CD4-positive, alpha-beta T cell (primary cell): ENCODE measurements at regions not wholly inside any gene's neighbourhood (a gene's known extent, or its start where the extent isn't known, plus 50 kb on each side); places are given as distances from the start of the nearest gene placed in this dataset.

Source experiments
- ATAC-seq: fragments of 200-7000 bp; cut with Tn5 transposase; one replicate; pipeline ENCODE4 v1.10.0; 2022; ENCODE audit warnings: mild to moderate bottlenecking; ENCODE audit not compliant: poor library complexity
- CTCF ChIA-PET: fragments of 350-600 bp; sonication (Branson Sonifier 250); formaldehyde crosslinking; loops from one replicate; lab custom pipeline; 2021; ENCODE audit warnings: antibody characterized with exemption, inconsistent platforms; lab: Charles Lee
- POLR2A ChIA-PET: fragments of 350-600 bp; sonication (Branson Sonifier 250); formaldehyde crosslinking; loops from one replicate; lab custom pipeline; 2021; ENCODE audit warnings: antibody characterized with exemption, inconsistent platforms; lab: Charles Lee
- DNase-seq, 14 experiments: peaks; one replicate each; pipeline ENCODE4 v3.0.0-alpha.2; 2013 to 2020; ENCODE audit warnings: mixed read lengths in 2 of 14
- H3K27ac ChIP-seq, 2 donors: one replicate each; pipeline versions ENCODE4 v1.5.1 to v1.7.0; 2013; ENCODE audit warnings: low read length in 2 of 2, low read depth in 1 of 2, mild to moderate bottlenecking in 1 of 2
- H3K27me3 ChIP-seq, 2 experiments: 1 replicate in 1 of 2; 2 replicates in 1 of 2; pipeline versions ENCODE4 v1.6.1 to v1.7.0; 2013; ENCODE audit warnings: low read length in 2 of 2, control low read depth in 1 of 2, mild to moderate bottlenecking in 1 of 2, moderate library complexity in 1 of 2; ENCODE audit not compliant: insufficient read depth in 2 of 2, control insufficient read depth in 1 of 2
- H3K36me3 ChIP-seq: one replicate; pipeline ENCODE4 v1.6.1; 2013; ENCODE audit warnings: low read length, control low read depth; ENCODE audit not compliant: insufficient read depth
- H3K4me1 ChIP-seq: one replicate; pipeline ENCODE4 v1.6.1; 2013; ENCODE audit warnings: low read length, control low read depth; ENCODE audit not compliant: insufficient read depth
- H3K4me3 ChIP-seq: one replicate; pipeline ENCODE4 v1.5.1; 2013; ENCODE audit warnings: mild to moderate bottlenecking, low read length, moderate library complexity
- H3K9me3 ChIP-seq, 2 experiments: 1 replicate in 1 of 2; 2 replicates in 1 of 2; pipeline versions ENCODE4 v1.6.1 to v1.7.0; 2013; ENCODE audit warnings: low read length in 2 of 2, mild to moderate bottlenecking in 2 of 2, control low read depth in 1 of 2, moderate library complexity in 1 of 2; ENCODE audit not compliant: control insufficient read depth in 1 of 2, insufficient read depth in 1 of 2
- H3K27ac Mint-ChIP-seq: one replicate; pipeline ENCODE4 v1.8.0; 2020; ENCODE audit warnings: mixed read lengths
- H3K27me3 Mint-ChIP-seq: one replicate; pipeline ENCODE4 v1.8.0; 2021; ENCODE audit warnings: mixed read lengths
- H3K36me3 Mint-ChIP-seq: one replicate; pipeline ENCODE4 v1.8.0; 2021; ENCODE audit warnings: low read depth, mixed read lengths
- H3K4me1 Mint-ChIP-seq: one replicate; pipeline ENCODE4 v1.8.0; 2021; ENCODE audit warnings: low read depth, mixed read lengths
- H3K4me3 Mint-ChIP-seq: one replicate; pipeline ENCODE4 v1.8.0; 2020; ENCODE audit warnings: mild to moderate bottlenecking, mixed read lengths
- H3K9me3 Mint-ChIP-seq: one replicate; pipeline ENCODE4 v1.8.0; 2020; ENCODE audit warnings: mixed read lengths
- intact Hi-C, 2 experiments: fragments of 100-400 bp; cut with DNase I in 1 of 2; cut with micrococcal nuclease in 1 of 2; formaldehyde crosslinking; loops; one replicate each; pipeline versions ENCODE4 v1.15.1 to v1.9.0; 2023 to 2025; cut with DNase I, micrococcal nuclease
- TF ChIP-seq, protein P1 (sequence below): fragments of 200-600 bp; IDR thresholded peaks from one replicate; pipeline ENCODE4 v1.8.0; 2022; ENCODE audit warnings: antibody characterized with exemption, mild to moderate bottlenecking

- Histone ChIP-seq H3K9me3 (peaks cover 0 to 4% of the 10 kb centered on the region in 2 experiments), H3K36me3 (no peaks in the 10 kb centered on the region), H3K4me1 (peaks cover 21% of the 10 kb centered on the region), H3K27ac (no peak overlapping the region), H3K4me3 (no peak overlapping the region), H3K27me3 (no peaks in the 10 kb centered on the region)
- Mint-ChIP-seq H3K4me3 (no peak overlapping the region), H3K27me3 (no peaks in the 10 kb centered on the region), H3K27ac (no peak overlapping the region), H3K4me1 (peaks cover 42% of the 10 kb centered on the region), H3K36me3 (no peaks in the 10 kb centered on the region), H3K9me3 (peaks cover 2% of the 10 kb centered on the region)
- DNase-seq (no peak), ATAC-seq (no peak)
- ChIA-PET POLR2A (no interaction called here), CTCF (no interaction called here)
- intact Hi-C loops: no loop called here
- TF ChIP-seq, protein P1, sequence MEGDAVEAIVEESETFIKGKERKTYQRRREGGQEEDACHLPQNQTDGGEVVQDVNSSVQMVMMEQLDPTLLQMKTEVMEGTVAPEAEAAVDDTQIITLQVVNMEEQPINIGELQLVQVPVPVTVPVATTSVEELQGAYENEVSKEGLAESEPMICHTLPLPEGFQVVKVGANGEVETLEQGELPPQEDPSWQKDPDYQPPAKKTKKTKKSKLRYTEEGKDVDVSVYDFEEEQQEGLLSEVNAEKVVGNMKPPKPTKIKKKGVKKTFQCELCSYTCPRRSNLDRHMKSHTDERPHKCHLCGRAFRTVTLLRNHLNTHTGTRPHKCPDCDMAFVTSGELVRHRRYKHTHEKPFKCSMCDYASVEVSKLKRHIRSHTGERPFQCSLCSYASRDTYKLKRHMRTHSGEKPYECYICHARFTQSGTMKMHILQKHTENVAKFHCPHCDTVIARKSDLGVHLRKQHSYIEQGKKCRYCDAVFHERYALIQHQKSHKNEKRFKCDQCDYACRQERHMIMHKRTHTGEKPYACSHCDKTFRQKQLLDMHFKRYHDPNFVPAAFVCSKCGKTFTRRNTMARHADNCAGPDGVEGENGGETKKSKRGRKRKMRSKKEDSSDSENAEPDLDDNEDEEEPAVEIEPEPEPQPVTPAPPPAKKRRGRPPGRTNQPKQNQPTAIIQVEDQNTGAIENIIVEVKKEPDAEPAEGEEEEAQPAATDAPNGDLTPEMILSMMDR: no peak
Measured at GRCh38 chr5:54612711-54613110, 95.2 kb downstream of the SNX18 start.

- Mint-ChIP-seq H3K27ac (peak overlapping the region; percentile 72), H3K36me3 (no peaks in the 10 kb centered on the region), H3K4me1 (peaks cover 35% of the 10 kb centered on the region), H3K27me3 (no peaks in the 10 kb centered on the region), H3K4me3 (no peak overlapping the region), H3K9me3 (peaks cover 2% of the 10 kb centered on the region)
- Histone ChIP-seq H3K27ac (no peak overlapping the region), H3K27me3 (no peaks in the 10 kb centered on the region), H3K9me3 (peaks cover 0 to 4% of the 10 kb centered on the region in 2 experiments), H3K4me1 (peaks cover 21% of the 10 kb centered on the region), H3K36me3 (no peaks in the 10 kb centered on the region), H3K4me3 (no peak overlapping the region)
- TF ChIP-seq, protein P1: no peak
- POLR2A ChIA-PET: interaction anchor here (0.8 to 2.8 kb wide), 8 partner anchors 12 to 132 kb away, joined by 3 to 26 read pairs (median 7); partner anchors contain the start of gene SNX18
- DNase-seq (no peak), ATAC-seq (no peak)
- intact Hi-C loops: no loop called here
- CTCF ChIA-PET: no interaction called here
Measured at GRCh38 chr5:54611290-54611951, 93.9 kb downstream of the SNX18 start.

DNA sequence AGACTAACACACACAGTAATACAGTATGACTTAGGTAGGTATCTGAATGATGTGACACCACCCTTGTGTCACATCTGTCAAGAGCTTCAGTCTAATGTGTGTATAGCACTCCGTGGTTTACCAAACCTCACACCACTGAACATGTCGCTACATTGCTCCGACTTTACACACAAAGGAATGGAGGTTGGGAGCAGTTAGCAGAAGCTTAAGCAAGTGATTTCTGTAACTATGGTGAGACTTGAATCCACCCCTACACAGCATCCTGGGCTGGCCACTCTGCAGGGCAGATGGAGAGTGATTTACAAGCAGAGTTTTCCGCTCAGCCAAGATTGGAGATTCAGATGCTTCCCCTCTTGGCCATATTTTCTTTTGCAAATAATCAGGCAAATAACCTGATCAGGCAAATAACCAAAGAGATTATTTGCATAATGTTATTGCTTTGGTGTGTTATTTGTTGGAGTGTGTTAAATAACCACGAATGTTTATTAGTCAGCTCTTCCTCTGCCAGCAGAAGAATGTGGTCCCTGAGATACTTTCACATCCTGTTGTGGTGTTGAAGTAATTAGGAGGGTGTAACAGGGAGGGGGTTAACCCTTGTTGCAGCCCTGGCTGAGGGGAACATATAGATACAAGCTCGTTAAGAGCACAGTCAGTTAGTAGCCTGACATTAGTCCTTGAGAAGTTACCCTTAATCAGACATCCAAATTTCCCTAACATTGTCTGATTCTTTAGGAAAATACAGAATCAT, 92.8 kb downstream of the SNX18 start:
- Histone ChIP-seq H3K4me1 (peaks cover 21% of the 10 kb centered on the region), H3K27ac (peak overlapping the region in 1 of 2 donors; percentile 49), H3K9me3 (peaks cover 0 to 4% of the 10 kb centered on the region in 2 experiments), H3K27me3 (no peaks in the 10 kb centered on the region), H3K36me3 (no peaks in the 10 kb centered on the region), H3K4me3 (no peak overlapping the region)
- Mint-ChIP-seq H3K27ac (peak overlapping the region; percentile 72), H3K36me3 (no peaks in the 10 kb centered on the region), H3K9me3 (peaks cover 2% of the 10 kb centered on the region), H3K4me3 (peak overlapping the region; percentile 35), H3K27me3 (no peaks in the 10 kb centered on the region), H3K4me1 (peaks cover 31% of the 10 kb centered on the region)
- intact Hi-C loops: no loop called here
- TF ChIP-seq, protein P1: no peak
- ATAC-seq (peak; percentile 85), DNase-seq (peak in 5 of 14 experiments; percentile 5 to 78 (median 55))
- ChIA-PET POLR2A (interaction anchor here (0.7 to 2.8 kb wide), 7 partner anchors 13 to 134 kb away, joined by 3 to 26 read pairs (median 7); partner anchors contain the start of gene SNX18), CTCF (no interaction called here)
